Esophagus squamous epithelium (tissue), 5 donors: ENCODE measurements at regions not wholly inside any gene's neighbourhood (a gene's known extent, or its start where the extent isn't known, plus 50 kb on each side); places are given as distances from the start of the nearest gene placed in this dataset.

ENCODE experiments used
- DNase-seq: peaks from one replicate; lab custom pipeline; 2025; lab: John Stamatoyannopoulos, UW
- H3K27ac ChIP-seq, 4 donors: fragments of 200-600 bp; sonication (generic); one replicate each; pipeline ENCODE4 v1.5.1; 2016 to 2019; ENCODE audit warnings: mild to moderate bottlenecking in 1 of 4
- H3K27me3 ChIP-seq, 4 donors: fragments of 200-600 bp; sonication (generic); 1 replicate in 3 of 4; 2 replicates in 1 of 4; pipeline versions ENCODE4 v1.5.1 to v1.6.0; 2017 to 2021; ENCODE audit warnings: antibody characterized with exemption in 1 of 4
- H3K36me3 ChIP-seq, 3 donors: fragments of 200-600 bp; sonication (generic); one replicate each; pipeline ENCODE4 v1.5.1; 2016 to 2019
- H3K4me1 ChIP-seq, 3 donors: fragments of 200-600 bp; sonication (generic); one replicate each; pipeline ENCODE4 v1.5.1; 2017 to 2019
- H3K4me3 ChIP-seq, 4 donors: fragments of 200-600 bp; sonication (generic); 1 replicate in 3 of 4; 2 replicates in 1 of 4; pipeline ENCODE4 v1.5.1; 2016 to 2019; ENCODE audit warnings: mild to moderate bottlenecking in 2 of 4, moderate library complexity in 1 of 4
- H3K9me3 ChIP-seq, 3 donors: fragments of 200-600 bp; sonication (generic); one replicate each; pipeline ENCODE4 v1.5.1; 2016 to 2019
- CTCF ChIP-seq, 6 experiments: fragments of 450-650 bp in 4 of 6; fragments of 200-600 bp in 2 of 6; sonication (generic) in 2 of 6; IDR thresholded peaks; one replicate each; pipeline ENCODE4 v1.5.1; 2016 to 2019; ENCODE audit warnings: antibody characterized with exemption in 6 of 6, mild to moderate bottlenecking in 4 of 6, moderate library complexity in 4 of 6
- POLR2A ChIP-seq, 4 donors: fragments of 450-650 bp; IDR thresholded peaks; one replicate each; pipeline ENCODE4 v1.6.1; 2017; ENCODE audit warnings: antibody characterized with exemption in 4 of 4, mild to moderate bottlenecking in 4 of 4, moderate library complexity in 3 of 4
- WGBS, 2 donors: methylation state at CpG; one replicate each; pipeline ENCODE4 v1.1.5; 2018; 5-methylcytosine and 5-hydroxymethylcytosine counted together
- intact Hi-C: fragments of 100-400 bp; cut with DNase I; formaldehyde crosslinking; loops from one replicate; pipeline ENCODE4 v1.15.0; 2022
- donor health status: DM: yes; HTN: yes; CAD: no.

- no peak overlapping the region for H3K4me3 ChIP-seq
- DNase-seq = no peak
- peaks cover 0 to 24% (median 0%) of the 10 kb centered on the region in 4 donors for H3K27me3 ChIP-seq
- H3K9me3 ChIP-seq = no peaks in the 10 kb centered on the region
- intact Hi-C loops = no loop called here
- H3K4me1 ChIP-seq = peaks cover 4 to 16% (median 4%) of the 10 kb centered on the region in 3 donors
- 56 to 74% methylated on average over 5 to 6 of the region's 6 CpGs for WGBS, 2 donors
- TF ChIP-seq CTCF (IDR thresholded peaks at IDR 0.05) = no peak
- no peak for TF ChIP-seq POLR2A (IDR thresholded peaks at IDR 0.05)
- H3K27ac ChIP-seq = no peak overlapping the region
- H3K36me3 ChIP-seq = no peaks in the 10 kb centered on the region
Measured at GRCh38 chr11:119878990-119879389, 150.0 kb upstream of the NECTIN1 start.

DNA sequence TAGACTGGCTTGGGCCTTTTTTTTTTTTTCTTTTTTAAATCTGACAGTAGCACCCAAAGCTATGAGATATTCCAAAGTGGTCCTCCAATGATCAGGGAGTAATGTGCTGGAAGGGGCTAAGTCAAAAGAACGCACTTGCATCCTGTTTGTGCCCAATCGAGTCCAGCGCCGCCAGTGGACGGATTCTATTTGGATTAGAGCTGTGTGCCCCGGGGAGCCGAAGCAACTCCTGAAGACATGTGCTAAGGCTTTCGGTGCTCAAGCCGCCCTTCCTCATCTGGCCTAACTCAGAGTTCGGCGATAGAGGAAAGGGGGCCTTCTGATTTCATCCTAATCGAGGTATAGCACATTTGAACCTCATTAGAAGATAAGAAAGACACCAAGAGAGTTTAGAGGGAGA, 147.8 kb upstream of the NECTIN1 start:
- intact Hi-C loops = no loop called here
- no peak for DNase-seq
- H3K4me3 ChIP-seq = no peak overlapping the region
- no peak for TF ChIP-seq POLR2A (IDR thresholded peaks at IDR 0.05)
- TF ChIP-seq CTCF (IDR thresholded peaks at IDR 0.05) = no peak
- H3K36me3 ChIP-seq = no peaks in the 10 kb centered on the region
- peaks cover 0 to 43% (median 0%) of the 10 kb centered on the region in 4 donors for H3K27me3 ChIP-seq
- H3K9me3 ChIP-seq = no peaks in the 10 kb centered on the region
- no peak overlapping the region for H3K27ac ChIP-seq
- 86 to 88% methylated on average over 9 to 12 of the region's 12 CpGs for WGBS, 2 donors
- H3K4me1 ChIP-seq = peaks cover 4 to 11% (median 4%) of the 10 kb centered on the region in 3 donors

GRCh38 chr11:119875841-119876600, 147.0 kb upstream of the NECTIN1 start:
- WGBS, 2 donors = 60 to 65% methylated on average over 4 to 5 of the region's 7 CpGs
- Histone ChIP-seq H3K27me3 (peaks cover 0 to 50% (median 0%) of the 10 kb centered on the region in 4 donors), H3K4me3 (no peak overlapping the region), H3K4me1 (peaks cover 4 to 11% (median 4%) of the 10 kb centered on the region in 3 donors), H3K36me3 (no peaks in the 10 kb centered on the region), H3K9me3 (no peaks in the 10 kb centered on the region), H3K27ac (no peak overlapping the region)
- no peak for DNase-seq
- intact Hi-C loops = no loop called here
- TF ChIP-seq CTCF (IDR thresholded peaks at IDR 0.05) = no peak

DNA sequence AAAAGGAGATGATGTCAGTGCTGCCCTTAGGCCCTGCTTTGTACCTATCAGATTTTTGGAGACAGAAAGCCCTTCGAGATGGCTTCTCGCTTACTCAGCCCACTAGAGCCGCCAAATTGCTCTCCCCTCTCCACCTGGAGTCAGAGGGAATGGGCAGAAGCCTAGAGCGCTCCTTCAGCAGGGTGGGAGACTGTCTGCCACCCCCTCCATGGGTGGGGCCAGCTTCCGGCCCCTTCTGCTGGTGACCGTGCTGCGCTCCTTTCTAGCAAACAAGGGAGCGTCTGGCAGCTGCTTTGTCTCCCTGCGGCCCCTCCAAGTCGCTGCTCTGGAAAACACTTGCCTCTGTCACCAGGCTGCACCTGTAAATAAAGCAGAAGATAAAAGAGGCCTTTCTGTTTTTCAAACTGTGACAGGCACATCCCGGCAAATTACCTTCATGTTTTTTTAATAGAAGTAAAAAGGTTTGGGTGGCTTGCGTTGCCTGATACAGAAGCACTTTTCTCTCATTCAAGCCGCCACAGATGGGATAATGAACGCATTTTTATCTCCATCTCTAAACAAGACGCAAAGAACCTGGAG, 145.7 kb upstream of the NECTIN1 start:
- H3K36me3 ChIP-seq = no peaks in the 10 kb centered on the region
- H3K27ac ChIP-seq = no peak overlapping the region
- H3K4me1 ChIP-seq = peaks cover 4 to 11% (median 4%) of the 10 kb centered on the region in 3 donors
- TF ChIP-seq POLR2A (IDR thresholded peaks at IDR 0.05) (no peak), CTCF (IDR thresholded peaks at IDR 0.05) (no peak)
- no peak overlapping the region for H3K4me3 ChIP-seq
- peaks cover 0 to 56% (median 0%) of the 10 kb centered on the region in 4 donors for H3K27me3 ChIP-seq
- DNase-seq = no peak
- intact Hi-C loops = no loop called here
- WGBS, 2 donors = 81 to 83% methylated on average over 8 to 13 of the region's 15 CpGs
- no peaks in the 10 kb centered on the region for H3K9me3 ChIP-seq

DNA sequence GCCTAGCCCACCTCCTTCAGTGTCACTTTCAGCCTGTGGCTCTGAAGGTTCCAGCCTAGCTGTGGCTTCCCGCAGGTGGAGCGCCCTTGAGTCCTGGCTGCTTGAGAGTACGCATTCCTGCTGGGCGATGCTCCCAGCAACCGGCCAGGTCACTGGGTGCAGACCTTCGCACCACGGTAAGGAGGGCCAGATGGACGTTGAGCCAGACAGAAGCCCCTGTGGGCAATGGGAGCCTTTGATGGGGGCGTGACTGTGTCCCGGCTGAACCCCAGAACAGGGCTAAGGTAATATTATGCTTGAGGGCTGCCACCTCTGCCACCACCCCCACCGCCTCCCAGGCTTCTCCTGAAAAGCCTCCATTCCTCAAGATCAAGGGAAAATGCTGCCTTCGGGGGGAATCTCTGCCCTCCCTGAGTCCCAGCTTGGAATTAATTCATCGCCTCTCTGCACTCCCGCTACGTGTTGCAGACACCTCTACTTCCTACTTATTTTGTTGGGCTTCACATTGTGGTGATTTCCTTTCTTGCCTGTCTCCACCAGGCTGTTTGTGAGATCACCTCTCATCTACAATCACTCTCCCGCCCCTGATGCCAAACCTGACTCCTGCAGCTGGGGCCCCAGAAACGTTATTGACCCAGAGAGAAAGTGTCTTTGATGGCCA, 144.9 kb upstream of the NECTIN1 start:
- 74 to 88% methylated on average over 7 of the region's 17 CpGs for WGBS, 2 donors
- Histone ChIP-seq H3K36me3 (no peaks in the 10 kb centered on the region), H3K9me3 (no peaks in the 10 kb centered on the region), H3K4me3 (no peak overlapping the region), H3K4me1 (peaks cover 4 to 11% (median 4%) of the 10 kb centered on the region in 3 donors), H3K27me3 (peaks cover 0 to 62% (median 0%) of the 10 kb centered on the region in 4 donors), H3K27ac (no peak overlapping the region)
- no peak for TF ChIP-seq POLR2A (IDR thresholded peaks at IDR 0.05)
- no peak for TF ChIP-seq CTCF (IDR thresholded peaks at IDR 0.05)
- DNase-seq = no peak
- intact Hi-C loops = no loop called here
